Naive thymus-derived CD4-positive, alpha-beta T cell (primary cell): ENCODE measurements at regions not wholly inside any gene's neighbourhood (a gene's known extent, or its start where the extent isn't known, plus 50 kb on each side); places are given as distances from the start of the nearest gene placed in this dataset.

Experiments
- ATAC-seq: fragments of 150-1000 bp; cut with Tn5 transposase; 2 replicates; pipeline ENCODE4 v1.10.0; 2021; ENCODE audit warnings: mild to moderate bottlenecking, moderate library complexity
- CTCF ChIA-PET: fragments of 350-600 bp; sonication (Branson Sonifier 250); formaldehyde crosslinking; loops from one replicate; lab custom pipeline; 2021; ENCODE audit warnings: antibody characterized with exemption; lab: Charles Lee
- POLR2A ChIA-PET: fragments of 350-600 bp; sonication (Branson Sonifier 250); formaldehyde crosslinking; loops from one replicate; lab custom pipeline; 2021; ENCODE audit warnings: antibody characterized with exemption, inconsistent platforms; lab: Charles Lee
- DNase-seq, 9 donors: peaks; one replicate each; pipeline versions ENCODE4 v3.0.0 to v3.0.0-alpha.2; 2020 to 2022; ENCODE audit warnings: mixed read lengths in 1 of 9
- H3K27ac ChIP-seq: one replicate; pipeline ENCODE4 v1.7.0; 2013; ENCODE audit warnings: mild to moderate bottlenecking, low read depth, low read length, moderate library complexity
- H3K27me3 ChIP-seq, 2 donors: one replicate each; pipeline ENCODE4 v1.7.0; 2013; ENCODE audit warnings: low read length in 2 of 2, mild to moderate bottlenecking in 2 of 2, moderate library complexity in 2 of 2; ENCODE audit not compliant: control insufficient read depth in 2 of 2, insufficient read depth in 2 of 2
- H3K36me3 ChIP-seq, 3 experiments: 1 replicate in 2 of 3; 2 replicates in 1 of 3; pipeline ENCODE4 v1.7.0; 2013; ENCODE audit warnings: low read length in 3 of 3, mild to moderate bottlenecking in 3 of 3, moderate library complexity in 1 of 3; ENCODE audit not compliant: insufficient read depth in 3 of 3, control insufficient read depth in 2 of 3
- H3K4me1 ChIP-seq, 2 donors: one replicate each; pipeline ENCODE4 v1.7.0; 2013; ENCODE audit warnings: low read length in 2 of 2, mild to moderate bottlenecking in 2 of 2, moderate library complexity in 1 of 2; ENCODE audit not compliant: control insufficient read depth in 2 of 2, insufficient read depth in 2 of 2
- H3K4me3 ChIP-seq: 2 replicates; pipeline ENCODE4 v1.7.0; 2013; ENCODE audit warnings: mild to moderate bottlenecking, low read length
- H3K9me3 ChIP-seq, 3 experiments: 1 replicate in 2 of 3; 2 replicates in 1 of 3; pipeline ENCODE4 v1.7.0; 2013; ENCODE audit warnings: low read length in 3 of 3; ENCODE audit not compliant: control insufficient read depth in 2 of 3
- H3K27ac Mint-ChIP-seq, 9 donors: one replicate each; pipeline ENCODE4 v1.8.0; 2020 to 2022; ENCODE audit warnings: mixed read lengths in 9 of 9, mild to moderate bottlenecking in 8 of 9, moderate library complexity in 5 of 9, inconsistent platforms in 2 of 9
- H3K27me3 Mint-ChIP-seq, 5 donors: one replicate each; pipeline ENCODE4 v1.8.0; 2021 to 2022; ENCODE audit warnings: mixed read lengths in 5 of 5, mild to moderate bottlenecking in 1 of 5
- H3K36me3 Mint-ChIP-seq, 5 donors: one replicate each; pipeline ENCODE4 v1.8.0; 2020 to 2022; ENCODE audit warnings: mixed read lengths in 5 of 5, mild to moderate bottlenecking in 3 of 5, inconsistent platforms in 1 of 5
- H3K4me1 Mint-ChIP-seq, 7 donors: one replicate each; pipeline ENCODE4 v1.8.0; 2020 to 2022; ENCODE audit warnings: mixed read lengths in 7 of 7, mild to moderate bottlenecking in 3 of 7, inconsistent platforms in 1 of 7
- H3K4me3 Mint-ChIP-seq, 10 donors: one replicate each; pipeline ENCODE4 v1.8.0; 2020 to 2022; ENCODE audit warnings: mild to moderate bottlenecking in 10 of 10, mixed read lengths in 10 of 10, moderate library complexity in 6 of 10, inconsistent platforms in 2 of 10
- H3K9me3 Mint-ChIP-seq, 11 donors: one replicate each; pipeline ENCODE4 v1.8.0; 2020 to 2022; ENCODE audit warnings: mixed read lengths in 11 of 11, mild to moderate bottlenecking in 4 of 11, inconsistent platforms in 1 of 11, moderate library complexity in 1 of 11
- intact Hi-C, 2 donors: fragments of 100-400 bp; cut with micrococcal nuclease; formaldehyde crosslinking; loops; one replicate each; pipeline ENCODE4 v1.15.1; 2023

DNA sequence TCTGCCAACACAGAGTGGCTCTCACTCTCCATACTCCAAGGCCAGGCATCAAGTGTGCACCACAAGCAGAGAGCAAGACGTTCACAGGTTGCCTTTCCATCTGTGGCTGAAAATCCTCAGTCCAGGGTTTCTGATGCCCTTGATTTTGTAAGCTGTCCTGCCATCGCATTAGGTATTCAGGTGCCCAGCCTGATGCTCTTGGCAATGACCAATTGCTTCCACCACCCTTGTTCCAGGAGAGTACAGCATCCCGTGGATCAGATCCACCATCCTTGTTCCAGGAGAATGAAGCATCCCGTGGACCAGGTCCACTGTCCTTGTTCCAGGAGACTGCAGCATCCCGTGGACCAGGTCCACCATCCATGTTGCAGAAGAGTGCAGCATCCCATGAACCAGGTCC lies 133.4 kb upstream of the GPC1 start:
- DNase-seq = no peak
- no peaks in the 10 kb centered on the region for H3K4me1 ChIP-seq
- POLR2A ChIA-PET = no interaction called here
- H3K27ac ChIP-seq = no peak overlapping the region
- H3K9me3 Mint-ChIP-seq = peaks cover 0 to 1% (median 0%) of the 10 kb centered on the region in 11 donors
- intact Hi-C loops = no loop called here
- no peaks in the 10 kb centered on the region for H3K36me3 ChIP-seq
- peaks cover 0 to 18% (median 5%) of the 10 kb centered on the region in 5 donors for H3K27me3 Mint-ChIP-seq
- H3K27ac Mint-ChIP-seq = no peak overlapping the region
- CTCF ChIA-PET = no interaction called here
- H3K27me3 ChIP-seq = no peaks in the 10 kb centered on the region
- no peak for ATAC-seq
- H3K36me3 Mint-ChIP-seq = no peaks in the 10 kb centered on the region
- H3K4me3 ChIP-seq = no peak overlapping the region
- H3K4me1 Mint-ChIP-seq = peaks cover 0 to 1% (median 0%) of the 10 kb centered on the region in 7 donors
- H3K9me3 ChIP-seq = no peaks in the 10 kb centered on the region
- no peak overlapping the region for H3K4me3 Mint-ChIP-seq

DNA sequence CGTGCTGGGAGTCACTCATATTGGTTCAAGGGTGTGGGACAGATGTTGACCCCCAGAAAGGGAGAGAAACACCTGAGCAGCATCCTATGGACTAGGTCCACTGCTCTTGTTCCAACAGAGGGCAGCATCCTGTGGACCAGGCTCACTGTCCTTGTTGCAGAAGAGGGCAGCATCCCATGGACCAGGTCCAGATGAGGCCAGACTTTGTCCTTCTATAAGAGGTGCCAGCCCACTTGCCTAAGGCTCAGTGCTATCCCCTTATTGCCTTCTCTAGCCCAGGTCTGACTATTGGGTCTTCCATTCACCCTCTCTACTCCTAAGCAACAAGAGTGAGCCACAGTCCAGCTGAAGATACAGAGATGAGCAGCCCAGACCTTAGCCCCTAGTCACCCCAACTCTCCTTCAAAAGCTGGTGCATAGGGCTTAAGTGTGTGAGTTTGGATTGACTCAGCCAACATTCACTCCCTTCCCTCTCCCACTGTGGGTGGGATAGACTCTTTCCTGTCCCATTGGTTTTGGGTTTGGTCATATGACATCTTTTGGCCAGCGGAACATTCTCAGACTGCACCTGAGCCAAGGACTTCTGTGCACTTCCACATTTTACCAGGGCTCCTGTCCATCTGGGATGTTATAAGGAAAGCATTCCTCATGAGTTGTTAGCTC lies 132.4 kb upstream of the GPC1 start:
- Mint-ChIP-seq H3K4me1 (peaks cover 0 to 1% (median 0%) of the 10 kb centered on the region in 7 donors), H3K36me3 (no peaks in the 10 kb centered on the region), H3K27ac (no peak overlapping the region), H3K9me3 (peaks cover 0 to 1% (median 0%) of the 10 kb centered on the region in 11 donors), H3K27me3 (peaks cover 0 to 18% (median 5%) of the 10 kb centered on the region in 5 donors), H3K4me3 (no peak overlapping the region)
- H3K9me3 ChIP-seq = no peaks in the 10 kb centered on the region
- no peaks in the 10 kb centered on the region for H3K4me1 ChIP-seq
- H3K27me3 ChIP-seq = no peaks in the 10 kb centered on the region
- ChIA-PET CTCF (no interaction called here), POLR2A (no interaction called here)
- no peak for DNase-seq
- H3K27ac ChIP-seq = no peak overlapping the region
- intact Hi-C loops = no loop called here
- no peak overlapping the region for H3K4me3 ChIP-seq
- ATAC-seq = no peak
- no peaks in the 10 kb centered on the region for H3K36me3 ChIP-seq

DNA sequence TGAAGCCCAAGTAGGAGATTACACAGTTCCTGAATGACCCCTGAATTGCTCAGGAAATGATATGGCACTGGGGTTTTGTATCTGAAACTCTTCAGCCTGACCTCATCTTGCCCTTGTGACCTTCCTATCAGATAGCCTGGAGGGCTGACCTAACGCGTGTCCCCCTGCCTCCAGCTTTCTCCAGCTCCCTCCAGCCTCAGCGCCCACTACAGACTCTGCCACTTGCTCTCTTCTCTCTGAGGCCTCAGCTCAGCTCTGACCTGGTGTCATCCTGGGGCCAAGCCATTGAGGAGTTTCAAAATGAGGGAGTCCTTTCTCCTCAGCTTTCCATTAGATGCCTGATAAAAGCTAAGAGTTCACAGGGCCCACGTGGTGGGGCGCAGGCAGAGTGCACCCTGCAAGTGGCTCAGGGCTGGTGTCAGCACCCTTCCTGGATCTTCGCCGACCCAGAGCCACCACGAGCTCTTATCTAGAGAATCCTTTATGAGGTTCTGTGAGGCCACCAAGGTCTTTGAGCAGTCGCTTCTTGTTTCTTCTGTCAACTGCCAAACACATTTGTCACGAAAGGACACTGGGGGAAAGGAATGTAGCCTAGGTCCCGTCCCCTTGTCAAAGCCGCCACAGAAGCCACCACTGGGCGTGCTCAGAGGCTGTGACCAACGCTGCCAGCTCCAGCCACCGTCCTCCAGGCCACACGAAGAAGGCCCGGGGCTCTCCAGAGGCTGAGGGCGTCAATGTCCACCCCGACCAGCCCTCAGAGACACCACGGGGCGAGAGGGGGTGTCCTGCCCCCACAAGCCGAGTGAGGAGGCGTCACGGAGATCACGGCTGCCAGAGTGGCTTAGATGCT lies 131.3 kb upstream of the GPC1 start:
- Mint-ChIP-seq H3K4me1 (peaks cover 0 to 1% (median 0%) of the 10 kb centered on the region in 7 donors), H3K27me3 (peaks cover 0 to 18% (median 5%) of the 10 kb centered on the region in 5 donors), H3K9me3 (peaks cover 0 to 1% (median 0%) of the 10 kb centered on the region in 11 donors), H3K27ac (no peak overlapping the region), H3K4me3 (no peak overlapping the region), H3K36me3 (no peaks in the 10 kb centered on the region)
- ATAC-seq (no peak), DNase-seq (no peak)
- no peak overlapping the region for H3K4me3 ChIP-seq
- no peak overlapping the region for H3K27ac ChIP-seq
- H3K27me3 ChIP-seq = no peaks in the 10 kb centered on the region
- CTCF ChIA-PET = interaction anchor here (0.6 kb wide), 1 partner anchor 107 kb away, joined by 4 read pairs; no protein-coding TSS in a partner anchor
- POLR2A ChIA-PET = no interaction called here
- H3K36me3 ChIP-seq = no peaks in the 10 kb centered on the region
- H3K4me1 ChIP-seq = no peaks in the 10 kb centered on the region
- intact Hi-C loops = no loop called here
- H3K9me3 ChIP-seq = no peaks in the 10 kb centered on the region

DNA sequence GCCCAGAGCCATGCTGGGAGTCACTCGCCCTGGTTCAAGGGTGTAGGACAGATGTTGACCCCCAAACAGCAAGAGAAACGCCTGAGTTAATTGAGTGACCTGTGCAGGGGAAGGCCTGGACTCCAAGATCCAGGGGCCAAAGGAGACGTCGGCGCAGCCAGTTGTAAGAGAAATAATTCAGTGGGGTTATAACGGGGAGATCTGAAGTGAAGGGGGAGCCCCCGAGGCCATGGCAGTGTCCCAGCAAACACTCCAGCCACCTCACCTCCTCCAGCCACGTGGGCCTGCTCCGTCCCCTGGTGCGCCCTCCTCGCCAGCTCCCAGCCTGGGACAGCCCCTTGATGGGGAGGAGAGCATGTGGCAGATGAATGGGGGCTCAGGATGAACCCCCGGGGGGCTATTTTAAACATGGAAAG lies 130.7 kb upstream of the GPC1 start:
- H3K36me3 Mint-ChIP-seq = no peaks in the 10 kb centered on the region

DNA sequence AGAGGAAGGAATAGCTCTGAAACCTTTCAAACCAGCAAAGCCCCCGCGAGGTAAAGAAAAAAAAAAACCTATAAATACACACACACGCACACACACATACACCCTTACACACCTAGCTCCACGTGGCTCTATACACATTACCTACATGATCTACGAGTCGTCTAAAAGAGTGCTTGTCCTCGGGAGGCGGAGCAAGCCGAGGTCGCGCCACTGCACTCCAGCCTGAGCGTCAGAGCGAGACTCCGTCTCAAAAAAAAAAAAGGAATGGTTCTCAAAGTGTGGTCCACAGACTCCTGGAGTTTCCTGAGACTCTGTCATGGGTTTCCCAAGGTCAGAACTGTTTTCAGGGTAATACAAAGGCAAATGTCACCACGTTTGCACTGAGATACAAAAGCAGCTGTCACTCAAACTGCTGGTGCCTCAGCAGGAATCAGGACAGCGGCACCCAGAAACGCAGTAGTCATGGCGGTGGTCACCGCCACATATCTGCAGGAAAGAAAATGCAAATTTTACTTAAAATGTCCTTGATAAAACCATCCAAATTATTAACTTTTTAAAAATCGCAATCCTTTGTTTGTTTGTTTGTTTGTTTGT lies 130.0 kb upstream of the GPC1 start:
- Histone ChIP-seq H3K9me3 (no peaks in the 10 kb centered on the region), H3K27ac (no peak overlapping the region), H3K27me3 (no peaks in the 10 kb centered on the region), H3K36me3 (no peaks in the 10 kb centered on the region), H3K4me3 (no peak overlapping the region), H3K4me1 (no peaks in the 10 kb centered on the region)
- ChIA-PET CTCF (interaction anchor here (0.6 to 0.7 kb wide), 2 partner anchors 11 to 64 kb away, joined by 4 to 6 read pairs; no protein-coding TSS in a partner anchor), POLR2A (no interaction called here)
- Mint-ChIP-seq H3K36me3 (no peaks in the 10 kb centered on the region), H3K27me3 (peaks cover 0 to 18% (median 5%) of the 10 kb centered on the region in 5 donors), H3K4me3 (no peak overlapping the region), H3K9me3 (peaks cover 0 to 1% (median 0%) of the 10 kb centered on the region in 11 donors), H3K4me1 (peaks cover 0 to 1% (median 0%) of the 10 kb centered on the region in 7 donors), H3K27ac (no peak overlapping the region)
- ATAC-seq = no peak
- DNase-seq = no peak
- intact Hi-C loops = no loop called here

More for the DNA sequence above, 130.7 kb upstream of the GPC1 start:
- no peaks in the 10 kb centered on the region for H3K36me3 ChIP-seq
- no peaks in the 10 kb centered on the region for H3K4me1 ChIP-seq
- intact Hi-C loops = no loop called here
- ChIA-PET CTCF (interaction anchor here (0.7 kb wide), 1 partner anchor 65 kb away, joined by 4 read pairs; no protein-coding TSS in a partner anchor), POLR2A (no interaction called here)
- H3K9me3 Mint-ChIP-seq = peaks cover 0 to 1% (median 0%) of the 10 kb centered on the region in 11 donors
- DNase-seq (no peak), ATAC-seq (no peak)
- no peaks in the 10 kb centered on the region for H3K27me3 ChIP-seq
- peaks cover 0 to 18% (median 5%) of the 10 kb centered on the region in 5 donors for H3K27me3 Mint-ChIP-seq
- no peak overlapping the region for H3K27ac ChIP-seq
- H3K4me3 ChIP-seq = no peak overlapping the region
- no peak overlapping the region for H3K4me3 Mint-ChIP-seq
- H3K4me1 Mint-ChIP-seq = peaks cover 0 to 1% (median 0%) of the 10 kb centered on the region in 7 donors
- no peaks in the 10 kb centered on the region for H3K9me3 ChIP-seq
- H3K27ac Mint-ChIP-seq = no peak overlapping the region

DNA sequence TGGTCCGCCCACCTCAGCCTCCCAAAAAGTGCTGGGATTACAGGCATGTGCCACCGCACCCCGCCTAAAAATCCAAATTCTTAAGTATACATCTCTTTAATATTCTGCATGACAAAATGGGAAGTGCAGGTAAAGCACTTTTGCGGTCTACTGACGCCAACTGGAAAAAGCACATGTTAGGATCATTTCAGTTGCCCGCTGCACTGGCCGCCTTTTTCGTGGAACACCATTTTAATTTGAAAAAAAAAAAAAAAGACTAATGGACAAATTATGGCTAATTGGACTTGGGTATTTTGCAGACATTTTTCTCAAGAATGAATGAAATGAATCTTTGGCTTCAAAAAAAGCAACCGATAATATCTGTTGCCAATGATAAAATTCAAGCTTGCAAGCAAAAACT lies 129.3 kb upstream of the GPC1 start:
- H3K4me1 ChIP-seq = no peaks in the 10 kb centered on the region
- H3K36me3 Mint-ChIP-seq = no peaks in the 10 kb centered on the region
- peaks cover 0 to 1% (median 0%) of the 10 kb centered on the region in 7 donors for H3K4me1 Mint-ChIP-seq
- H3K36me3 ChIP-seq = no peaks in the 10 kb centered on the region
- no peak overlapping the region for H3K27ac ChIP-seq
- H3K27me3 ChIP-seq = no peaks in the 10 kb centered on the region
- no peak overlapping the region for H3K27ac Mint-ChIP-seq
- ChIA-PET CTCF (interaction anchor here (0.6 kb wide), 1 partner anchor 10 kb away, joined by 6 read pairs; no protein-coding TSS in a partner anchor), POLR2A (no interaction called here)
- no peak overlapping the region for H3K4me3 ChIP-seq
- H3K9me3 Mint-ChIP-seq = peaks cover 0 to 1% (median 0%) of the 10 kb centered on the region in 11 donors
- DNase-seq = no peak
- peaks cover 0 to 19% (median 7%) of the 10 kb centered on the region in 5 donors for H3K27me3 Mint-ChIP-seq
- H3K4me3 Mint-ChIP-seq = no peak overlapping the region
- H3K9me3 ChIP-seq = no peaks in the 10 kb centered on the region
- no peak for ATAC-seq
- intact Hi-C loops = no loop called here
